HG02852 (cell line): ENCODE measurements at regions not wholly inside any gene's neighbourhood (a gene's known extent, or its start where the extent isn't known, plus 50 kb on each side); places are given as distances from the start of the nearest gene placed in this dataset.
"Not testable (repeated sequence)": the region's sequence is repeated elsewhere in the genome, so short reads cannot be mapped to it uniquely, and the experiment has no call there.

Source experiments
- ATAC-seq: cut with Tn5 transposase; IDR thresholded peaks from one replicate; pipeline ENCODE4 v1.9.1; 2021; ENCODE audit warnings: mild to moderate bottlenecking, moderate library complexity; ENCODE audit not compliant: unreplicated experiment

DNA sequence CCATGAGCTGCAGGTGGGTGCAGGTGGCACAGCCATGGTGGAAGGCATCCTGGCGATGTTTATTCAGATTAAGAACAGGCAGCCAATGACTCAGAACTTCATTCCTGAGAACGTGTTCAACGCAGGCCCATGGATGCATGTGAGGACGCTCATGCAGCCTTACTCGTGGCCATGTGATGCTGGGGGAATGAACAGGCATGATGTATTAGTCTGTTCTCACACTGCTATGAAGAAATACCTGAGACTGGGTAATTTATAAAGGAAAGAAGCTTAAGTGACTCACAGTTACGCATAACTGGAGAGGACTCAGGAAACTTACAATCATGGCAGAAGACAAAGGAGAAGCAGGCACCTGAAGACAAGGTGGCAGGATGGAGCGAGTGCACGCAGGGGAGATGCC is 146.6 kb downstream of the RNASET2 start:
- no peak for ATAC-seq

DNA sequence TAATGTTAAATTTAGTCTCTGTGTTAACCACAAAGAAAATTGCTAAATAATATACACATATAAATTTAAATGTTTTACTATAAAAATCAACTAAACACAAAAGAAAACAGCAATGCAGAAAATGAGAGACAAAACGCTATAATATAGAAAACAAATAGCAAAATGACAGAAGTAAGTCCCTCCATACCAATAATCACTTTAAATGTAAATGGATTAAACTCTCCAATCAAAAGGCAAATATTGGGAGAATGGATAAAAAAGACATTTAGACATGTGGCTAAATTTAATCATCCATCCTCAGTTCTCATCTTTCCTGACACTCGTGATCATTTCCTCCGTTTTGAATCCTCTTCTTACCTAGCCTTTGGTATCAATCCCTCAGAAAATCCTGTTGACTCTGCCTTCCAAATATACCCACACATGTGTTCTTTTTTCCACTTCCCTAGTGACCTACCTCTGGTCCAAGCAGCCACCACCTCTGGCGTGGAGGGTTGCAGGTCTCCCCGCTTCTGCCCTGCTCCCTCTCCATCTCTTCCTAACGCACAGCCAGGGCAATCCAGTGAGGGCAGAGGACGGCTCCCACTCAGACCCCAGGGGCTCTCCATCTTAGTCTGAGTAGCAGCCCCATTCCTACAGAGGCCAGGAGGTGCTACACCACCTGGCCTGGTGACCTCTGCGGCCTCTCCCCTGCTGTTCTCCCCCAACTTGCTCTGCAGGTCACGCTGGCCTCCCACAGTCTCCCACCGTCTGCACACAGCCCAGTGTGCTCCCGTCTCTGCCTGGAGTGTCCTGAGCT is 149.2 kb downstream of the RNASET2 start:
- no peak for ATAC-seq

DNA sequence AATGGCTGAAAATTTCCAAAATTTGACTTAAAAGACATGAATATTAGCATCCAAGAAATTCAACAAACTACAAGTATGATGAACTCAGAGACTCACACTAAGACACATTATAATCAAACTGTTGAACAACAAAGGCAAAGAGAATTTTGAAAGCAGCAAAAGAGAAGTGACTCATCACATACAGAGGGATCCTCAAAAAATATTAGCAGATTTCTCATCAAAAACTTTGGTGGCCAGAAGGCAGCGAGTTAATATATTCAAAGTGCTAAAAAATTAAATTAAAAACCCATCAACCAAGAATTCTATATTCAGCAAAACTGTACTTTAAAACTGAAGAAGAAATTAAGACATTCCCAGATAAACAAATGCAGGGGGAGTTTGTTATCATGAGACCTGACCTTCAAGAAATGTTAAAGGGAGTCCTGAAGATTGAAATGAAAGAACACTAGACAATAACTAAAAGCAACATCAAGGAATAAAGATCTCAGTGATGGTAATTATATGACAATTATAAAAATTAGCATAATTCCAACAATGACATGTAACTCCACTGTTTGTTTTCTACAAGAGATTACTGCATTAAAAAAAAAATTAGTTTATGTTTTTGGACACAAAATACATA is 150.0 kb downstream of the RNASET2 start:
- no peak for ATAC-seq

DNA sequence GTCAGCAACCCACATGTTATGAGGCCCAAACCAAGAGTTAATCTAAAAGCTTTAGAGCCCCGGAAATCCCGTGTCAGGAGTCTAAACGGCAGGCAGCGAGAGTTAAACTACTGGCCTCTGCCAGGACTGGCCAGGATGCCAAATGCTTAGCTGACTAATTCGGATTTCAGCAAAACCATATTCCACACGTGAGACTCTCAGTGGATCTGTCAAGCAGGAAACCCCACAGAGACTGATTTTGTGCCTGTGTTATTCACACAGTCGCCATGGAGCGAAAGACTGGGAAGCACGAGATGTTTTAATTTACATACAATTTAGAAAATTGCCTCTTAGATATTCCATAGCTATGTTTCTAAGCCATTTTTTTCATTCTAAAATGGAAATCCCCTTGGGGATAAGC is 152.9 kb downstream of the RNASET2 start:
- ATAC-seq = no peak

DNA sequence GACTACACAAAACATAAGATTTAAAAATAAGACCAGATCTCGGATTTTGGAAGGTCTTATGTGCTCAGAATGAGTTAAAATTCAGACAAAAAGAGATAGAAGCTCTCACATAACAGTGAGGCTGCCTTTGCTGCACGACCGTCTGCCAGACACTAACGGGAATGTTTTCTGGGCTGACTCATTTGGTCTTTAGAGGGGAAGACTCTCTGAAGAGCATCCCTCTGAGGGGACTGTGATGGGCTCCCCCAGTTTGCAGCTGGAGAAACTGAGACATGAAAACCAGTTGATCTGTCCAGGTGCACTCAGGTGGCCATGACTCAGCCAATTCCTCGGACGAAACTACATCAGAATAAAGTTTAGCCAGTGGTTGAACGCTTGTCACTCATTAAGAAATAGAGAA is 153.9 kb downstream of the RNASET2 start:
- ATAC-seq = no peak

DNA sequence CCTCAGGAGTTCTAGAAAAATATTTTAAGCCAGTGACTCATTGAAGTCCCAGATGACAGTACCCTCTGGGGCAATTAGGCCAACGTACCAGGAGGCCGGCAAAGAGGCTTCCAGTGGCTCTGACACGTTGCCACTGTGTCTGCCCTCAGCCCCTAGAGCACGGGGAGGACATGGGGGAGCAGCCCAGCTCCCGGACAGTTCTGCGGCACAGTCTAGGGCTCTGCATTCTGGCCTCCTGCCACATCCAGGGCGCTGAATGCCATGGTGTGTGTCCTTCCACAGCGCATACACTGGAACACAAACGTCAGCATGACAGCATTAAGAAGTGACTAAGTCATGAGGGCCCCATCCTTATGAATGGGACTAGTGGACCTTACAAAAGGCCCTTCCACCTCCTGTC is 156.2 kb downstream of the RNASET2 start:
- no peak for ATAC-seq

DNA sequence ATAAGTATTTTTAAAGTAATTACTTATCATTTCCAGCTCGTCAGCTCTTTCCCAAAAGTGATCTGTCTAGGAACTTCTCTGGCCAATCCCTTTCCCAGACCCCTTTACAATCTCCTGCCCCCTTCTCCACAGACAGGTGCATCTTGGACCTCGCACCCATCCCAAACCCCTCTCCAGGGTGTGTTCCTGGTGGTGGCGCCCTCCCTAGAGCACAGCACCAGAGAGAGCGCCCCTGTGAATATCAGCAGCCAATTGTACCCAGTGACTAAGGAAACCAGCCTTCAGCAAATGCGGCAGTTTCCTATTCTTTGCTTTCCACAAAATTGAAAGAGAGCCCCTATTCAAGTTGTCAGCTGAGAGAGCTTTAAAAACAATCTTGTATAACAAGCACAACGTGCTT is 157.7 kb downstream of the RNASET2 start:
- no peak for ATAC-seq

DNA sequence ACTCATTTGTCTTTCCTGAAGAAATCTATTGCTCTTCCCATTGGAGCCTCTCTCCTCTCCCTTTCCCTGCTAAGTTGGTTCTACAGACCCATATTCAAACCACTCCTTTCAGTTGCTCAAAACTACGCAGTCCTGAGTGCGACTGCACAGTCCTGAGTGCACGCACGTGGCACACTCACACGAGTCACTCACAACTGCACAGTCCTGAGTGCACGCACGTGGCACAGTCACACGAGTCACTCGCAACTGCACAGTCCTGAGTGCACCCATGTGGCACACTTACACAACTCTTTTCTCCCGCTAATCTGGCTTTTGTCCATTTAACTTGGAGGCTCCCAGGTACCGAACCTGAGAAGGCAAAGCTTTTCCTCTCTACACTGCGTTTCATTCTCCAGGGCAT is 159.7 kb downstream of the RNASET2 start:
- no peak for ATAC-seq

DNA sequence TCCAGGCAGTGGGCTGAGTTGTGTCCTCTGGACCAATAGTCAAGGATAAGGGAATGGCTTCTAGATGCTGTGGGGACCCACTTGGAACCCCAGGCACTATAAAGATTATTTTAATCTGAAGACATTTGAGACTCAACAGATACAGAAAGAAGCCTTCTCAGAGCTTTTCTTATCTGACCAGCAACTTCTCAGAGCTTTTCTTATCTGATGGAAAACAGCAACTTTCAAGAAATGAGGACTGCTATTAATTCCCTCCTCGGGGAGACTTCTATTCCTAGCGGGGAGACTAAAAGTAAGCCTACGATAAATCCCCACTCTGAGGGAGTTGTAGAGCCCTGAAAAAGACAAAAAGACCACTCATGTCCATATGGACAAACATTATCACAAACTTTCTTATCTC is 160.5 kb downstream of the RNASET2 start:
- no peak for ATAC-seq

DNA sequence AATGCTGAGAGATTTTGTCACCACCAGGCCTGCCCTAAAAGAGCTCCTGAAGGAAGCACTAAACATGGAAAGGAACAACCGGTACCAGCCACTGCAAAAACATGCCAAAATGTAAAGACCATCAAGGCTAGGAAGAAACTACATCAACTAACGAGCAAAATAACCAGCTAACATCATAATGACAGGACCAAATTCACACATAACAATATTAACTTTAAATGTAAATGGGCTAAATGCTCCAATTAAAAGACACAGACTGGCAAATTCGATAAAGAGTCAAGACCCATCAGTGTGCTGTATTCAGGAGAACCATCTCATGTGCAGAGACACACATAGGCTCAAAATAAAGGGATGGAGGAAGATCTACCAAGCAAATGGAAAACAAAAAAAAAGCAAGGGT is 163.8 kb upstream of the RPS6KA2 start:
- not testable (repeated sequence) for ATAC-seq

DNA sequence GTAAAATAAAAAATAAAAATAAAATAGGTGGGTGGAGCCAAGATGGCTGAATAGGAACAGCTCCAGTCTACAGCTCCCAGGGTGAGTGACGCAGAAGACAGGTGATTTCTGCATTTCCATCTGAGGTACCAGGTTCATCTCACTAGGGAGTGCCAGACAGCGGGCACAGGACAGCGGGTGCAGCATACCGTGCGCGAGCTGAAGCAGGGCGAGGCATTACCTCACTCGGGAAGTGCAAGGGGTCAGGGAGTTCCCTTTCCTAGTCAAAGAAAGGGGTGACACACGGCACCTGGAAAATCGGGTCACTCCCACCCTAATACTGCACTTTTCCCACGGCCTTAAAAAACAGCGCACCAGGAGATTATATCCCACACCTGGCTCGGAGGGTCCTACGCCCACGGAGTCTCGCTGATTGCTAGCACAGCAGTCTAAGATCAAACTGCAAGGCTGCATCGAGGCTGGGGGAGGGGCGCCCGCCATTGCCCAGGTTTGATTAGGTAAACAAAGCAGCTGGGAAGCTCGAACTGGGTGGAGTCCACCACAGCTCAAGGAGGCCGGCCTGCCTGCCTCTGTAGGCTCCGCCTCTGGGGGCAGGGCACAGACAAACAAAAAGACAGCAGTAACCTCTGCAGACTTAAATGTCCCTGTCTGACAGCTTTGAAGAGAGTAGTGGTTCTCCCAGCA is 161.9 kb upstream of the RPS6KA2 start:
- ATAC-seq = not testable (repeated sequence)

DNA sequence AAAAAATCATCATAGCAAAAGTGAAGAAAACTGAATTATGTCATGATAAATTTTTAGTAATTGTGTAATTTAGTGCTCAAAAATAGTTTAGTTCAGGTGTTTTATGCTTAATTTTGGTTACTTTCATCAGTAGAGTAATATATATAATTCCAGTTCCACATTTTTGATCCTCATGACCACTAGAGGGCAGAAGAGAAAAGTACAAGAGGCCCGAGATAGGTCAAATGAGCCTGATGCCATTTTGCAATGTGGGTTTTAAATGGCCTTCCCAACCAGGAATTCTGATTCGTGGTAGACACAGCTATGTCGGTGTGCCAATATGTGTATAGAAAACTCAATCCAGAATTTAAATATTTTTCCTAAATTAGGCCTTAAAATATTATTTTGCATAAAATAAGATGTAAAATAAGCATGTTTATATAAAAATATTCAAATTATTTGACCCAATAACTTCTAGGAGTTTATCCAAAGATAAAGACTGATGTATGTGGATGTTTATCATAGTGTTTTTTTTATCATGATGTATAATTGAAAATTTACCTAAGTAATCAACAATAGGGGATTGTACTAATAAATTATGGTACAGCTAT is 159.7 kb upstream of the RPS6KA2 start:
- no peak for ATAC-seq

DNA sequence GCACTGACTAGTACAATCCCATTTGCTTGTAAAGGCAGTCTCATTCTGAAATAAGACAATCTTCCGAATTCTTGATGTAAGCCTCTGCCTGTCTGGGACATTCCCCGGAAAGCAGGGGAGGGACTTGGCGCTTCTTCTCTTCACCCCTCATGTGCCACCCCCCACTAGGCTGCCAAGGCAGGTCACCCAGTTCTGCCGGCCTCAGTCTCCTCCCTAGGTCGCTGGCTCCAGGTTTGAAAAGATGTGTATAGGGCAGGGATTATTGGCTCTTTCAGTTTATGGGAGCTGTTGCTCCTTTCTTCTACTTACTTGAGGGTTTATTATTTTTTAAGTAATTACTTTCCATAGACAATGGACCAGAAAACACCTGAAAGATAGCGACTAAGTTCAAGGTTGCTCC is 158.1 kb upstream of the RPS6KA2 start:
- ATAC-seq = no peak

DNA sequence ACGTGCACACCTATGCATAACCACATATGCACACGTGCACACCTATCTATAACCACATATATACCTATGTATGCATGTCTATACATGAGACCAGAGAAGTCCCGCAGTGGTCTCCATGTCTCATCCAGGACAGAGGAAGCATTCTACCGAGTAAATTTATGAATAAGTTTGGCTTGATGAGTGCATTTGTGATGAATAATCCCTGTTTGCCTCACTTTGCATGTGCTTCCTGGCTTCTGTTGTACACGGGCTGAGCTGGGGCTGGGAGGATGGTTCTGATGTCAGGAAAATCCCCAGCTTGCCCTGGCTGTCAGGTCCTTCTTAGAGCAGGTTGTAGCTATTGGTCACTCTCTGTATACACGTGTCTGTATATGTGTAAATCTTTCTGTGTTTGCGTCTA is 157.6 kb upstream of the RPS6KA2 start:
- no peak for ATAC-seq

DNA sequence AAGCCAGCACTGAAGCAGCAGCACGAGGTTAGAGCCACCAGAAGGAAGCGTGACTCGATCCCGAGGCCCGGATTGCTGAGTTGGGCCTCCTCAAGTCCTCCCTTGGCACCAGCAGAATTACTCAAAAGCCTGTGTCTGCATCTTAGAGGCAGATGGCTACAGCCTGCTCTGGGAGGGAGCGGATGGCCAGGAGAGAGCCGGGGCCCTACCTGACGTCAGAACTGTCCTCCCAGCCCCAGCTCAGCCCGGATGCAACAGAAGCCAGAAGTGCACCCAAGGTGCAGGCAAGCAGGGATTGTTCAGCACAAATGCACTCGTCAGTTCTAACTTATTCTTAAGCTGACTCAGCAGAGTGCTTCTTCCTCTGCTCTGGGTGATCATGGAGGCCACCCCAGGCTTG is 155.5 kb upstream of the RPS6KA2 start:
- no peak for ATAC-seq

DNA sequence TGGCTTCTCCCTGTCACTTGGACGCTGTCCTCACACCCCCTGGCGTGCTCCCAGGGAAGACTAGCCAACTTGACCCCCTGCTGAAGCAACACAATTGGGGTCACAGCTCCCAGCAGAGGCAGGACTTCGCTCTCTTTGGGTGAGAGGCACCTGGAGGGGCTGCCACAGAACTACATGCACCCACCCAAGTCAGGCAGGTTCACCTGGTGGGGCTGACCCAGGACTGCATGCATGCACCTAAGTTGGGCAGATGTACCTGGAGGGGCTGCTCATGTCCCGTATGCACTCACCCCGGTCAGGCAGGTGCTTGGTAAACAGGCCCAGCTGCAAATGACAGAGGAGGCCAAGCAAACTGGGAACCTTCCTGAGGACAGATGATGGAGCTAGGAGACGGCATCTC is 154.3 kb upstream of the RPS6KA2 start:
- no peak for ATAC-seq

DNA sequence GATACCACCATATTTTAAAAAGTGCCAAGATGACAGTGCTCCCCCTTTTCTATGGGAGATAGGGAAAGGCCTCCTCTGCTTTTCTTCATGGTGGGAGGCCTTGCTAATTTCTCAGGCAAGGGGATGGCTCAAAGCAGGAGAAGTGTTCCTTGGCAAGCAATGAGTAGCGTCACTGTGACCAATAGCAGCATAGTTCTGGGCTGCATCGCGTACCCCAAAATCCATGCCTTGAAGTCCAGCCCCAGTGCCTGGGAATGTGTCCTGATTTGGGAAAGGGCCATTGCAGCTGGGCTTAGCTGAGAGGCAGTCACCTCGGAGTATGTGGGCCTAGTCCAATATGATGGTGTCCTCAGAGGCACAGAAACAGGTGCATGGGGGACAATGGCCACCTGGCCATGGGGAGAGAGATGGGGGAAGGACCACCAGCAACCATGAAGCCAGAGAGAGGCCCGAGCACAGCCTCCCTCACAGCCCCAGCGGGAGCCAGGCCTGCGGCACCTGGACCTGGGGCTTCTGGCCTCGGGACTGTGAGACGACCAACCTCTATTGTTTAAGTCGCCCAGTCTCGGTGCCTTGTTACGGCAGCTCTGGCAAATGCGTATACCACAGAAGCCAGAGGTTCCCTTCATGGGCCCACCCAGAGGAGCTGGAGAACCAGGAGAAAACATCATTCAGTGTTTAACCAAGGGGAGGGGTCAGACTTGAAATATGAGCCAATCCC is 153.1 kb upstream of the RPS6KA2 start:
- ATAC-seq = no peak

DNA sequence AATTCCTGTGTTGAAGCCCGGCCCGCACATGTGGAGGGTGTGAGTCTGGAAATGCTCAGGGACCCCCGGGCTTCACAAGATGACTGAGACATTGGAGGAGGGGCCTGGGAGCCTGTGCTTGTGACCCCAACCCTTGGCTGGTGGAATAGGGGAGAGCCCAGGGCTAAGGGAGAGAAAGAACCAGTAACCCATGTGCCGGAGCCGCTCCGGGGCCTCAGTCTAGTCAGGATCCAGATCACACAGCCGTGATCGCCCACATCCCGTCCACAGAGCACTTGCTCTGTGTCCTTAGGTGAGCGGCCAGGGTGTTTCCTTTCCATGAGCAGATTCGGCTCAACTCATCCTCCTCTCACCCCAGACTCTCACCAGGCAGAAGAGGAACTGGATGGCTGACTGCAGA is 152.3 kb upstream of the RPS6KA2 start:
- ATAC-seq = no peak

DNA sequence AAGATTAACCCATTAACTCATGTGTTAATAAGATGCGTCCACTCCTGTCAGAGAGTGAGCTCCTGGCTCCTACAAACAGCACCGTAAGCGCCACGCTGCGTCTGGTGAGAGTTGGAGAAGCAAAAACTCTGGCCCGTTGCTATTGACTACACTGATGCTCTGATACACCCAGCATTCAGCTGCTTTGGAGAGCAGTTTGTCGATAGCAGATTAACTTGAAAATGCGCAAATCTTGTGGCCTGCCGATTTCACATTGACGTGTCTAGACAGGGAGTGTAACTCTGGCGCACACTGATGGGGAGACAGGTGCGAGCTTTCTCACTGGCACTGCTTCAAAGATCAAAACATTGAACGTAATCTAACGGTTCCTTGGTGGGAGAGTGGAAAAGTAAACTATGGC is 151.7 kb upstream of the RPS6KA2 start:
- ATAC-seq = no peak

DNA sequence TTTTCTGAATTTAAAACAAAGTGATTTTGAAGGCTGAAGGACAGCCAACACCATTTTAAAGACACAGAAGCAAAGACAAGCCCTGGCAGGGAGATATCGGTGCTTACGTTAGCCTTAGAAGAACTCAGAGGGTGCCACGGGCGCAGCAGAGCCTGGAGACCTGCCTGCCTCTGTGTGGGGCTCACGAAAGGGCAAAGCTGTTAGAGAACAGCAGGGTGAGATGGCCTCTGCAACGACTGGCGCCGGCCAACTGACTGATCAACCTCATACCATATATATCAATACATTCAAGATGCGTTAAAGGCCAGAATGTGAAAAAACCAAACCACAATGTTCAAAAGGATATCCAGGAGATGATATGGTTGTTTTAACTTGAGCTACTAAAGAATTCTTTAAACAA is 151.0 kb upstream of the RPS6KA2 start:
- ATAC-seq = no peak

DNA sequence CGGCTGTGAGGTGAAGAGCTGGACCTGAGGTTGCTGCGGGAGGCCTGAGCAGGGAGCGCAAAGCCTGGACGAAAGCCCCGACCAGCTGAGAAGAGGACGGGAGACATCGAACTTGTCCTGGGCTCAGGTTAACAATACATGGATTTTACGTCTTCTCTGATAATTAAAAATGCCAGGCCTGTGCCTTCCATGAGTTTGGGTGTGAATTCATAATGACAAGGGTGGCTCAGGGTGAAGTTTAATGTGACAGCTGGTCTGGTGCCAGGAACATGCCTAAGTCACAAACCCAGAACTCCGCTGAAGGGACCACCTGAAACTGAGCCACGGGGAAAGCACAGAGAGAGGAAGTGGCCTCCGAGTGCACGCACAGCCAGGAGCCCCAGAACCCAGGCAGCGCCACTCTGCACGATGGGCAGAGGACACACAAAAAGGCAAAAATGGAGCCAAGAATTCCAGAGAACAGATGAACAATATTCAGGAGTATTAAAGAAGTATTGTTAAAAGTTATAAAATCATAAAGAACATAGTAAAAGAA is 150.1 kb upstream of the RPS6KA2 start:
- ATAC-seq = no peak
